Suppressor macrophage treated with lipopolysaccharide for 4 hours (primary cell): ENCODE measurements at regions not wholly inside any gene's neighbourhood (a gene's known extent, or its start where the extent isn't known, plus 50 kb on each side); places are given as distances from the start of the nearest gene placed in this dataset.

Experiments used
- DNase-seq: peaks from one replicate; pipeline ENCODE4 v3.0.0-alpha.2; 2020

- DNase-seq = no peak
Observed at GRCh38 chr13:83589814-83590213, 292.5 kb downstream of the SLITRK1 start.

- no peak for DNase-seq
Observed at GRCh38 chr13:83577183-83577582, 305.1 kb downstream of the SLITRK1 start.

DNA sequence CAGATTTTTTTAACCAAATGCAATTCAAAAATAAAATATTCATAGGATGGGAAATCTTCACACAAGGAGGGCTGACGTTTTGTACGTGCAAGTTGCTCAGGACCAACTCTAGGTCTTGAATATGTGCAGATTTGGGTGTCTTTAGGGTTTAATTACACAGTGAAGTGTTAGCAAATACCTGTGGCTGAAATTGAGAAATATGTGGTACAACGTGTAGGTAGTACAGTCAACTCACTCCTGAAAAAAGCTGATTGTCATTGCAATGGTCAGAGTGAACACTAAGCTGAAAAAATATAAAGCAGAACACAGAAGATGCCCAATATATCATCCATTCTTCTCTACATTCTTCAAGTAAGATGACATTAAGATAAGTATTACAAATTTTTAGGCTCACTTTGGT is 314.3 kb downstream of the SLITRK1 start:
- no peak for DNase-seq

- no peak for DNase-seq
Observed at GRCh38 chr13:83563499-83563898, 318.8 kb downstream of the SLITRK1 start.

GRCh38 chr13:83557845-83558244 is 324.4 kb downstream of the SLITRK1 start:
- DNase-seq = no peak

DNA sequence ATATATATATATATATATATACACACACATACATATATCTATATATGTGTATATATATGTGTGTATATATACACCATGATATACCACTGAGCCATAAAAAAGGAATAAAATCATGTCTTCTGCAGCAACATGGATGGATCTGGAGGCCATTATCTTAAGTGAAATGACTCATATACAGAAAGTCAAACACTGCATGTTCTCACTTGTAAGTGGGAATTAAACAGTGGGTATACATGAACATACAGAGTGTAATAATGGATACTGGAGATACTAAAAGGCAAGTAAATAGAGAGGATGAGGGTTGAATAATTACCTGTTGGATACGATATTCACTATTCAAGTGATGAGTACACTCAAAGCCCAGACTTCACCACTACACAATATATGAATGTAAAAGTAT is 332.6 kb downstream of the SLITRK1 start:
- DNase-seq = no peak

- no peak for DNase-seq
Observed at GRCh38 chr13:83547043-83547442, 335.2 kb downstream of the SLITRK1 start.

GRCh38 chr13:83546476-83546875 is 335.8 kb downstream of the SLITRK1 start:
- no peak for DNase-seq

- DNase-seq = no peak
Observed at GRCh38 chr13:83538636-83539035, 343.6 kb downstream of the SLITRK1 start.

DNA sequence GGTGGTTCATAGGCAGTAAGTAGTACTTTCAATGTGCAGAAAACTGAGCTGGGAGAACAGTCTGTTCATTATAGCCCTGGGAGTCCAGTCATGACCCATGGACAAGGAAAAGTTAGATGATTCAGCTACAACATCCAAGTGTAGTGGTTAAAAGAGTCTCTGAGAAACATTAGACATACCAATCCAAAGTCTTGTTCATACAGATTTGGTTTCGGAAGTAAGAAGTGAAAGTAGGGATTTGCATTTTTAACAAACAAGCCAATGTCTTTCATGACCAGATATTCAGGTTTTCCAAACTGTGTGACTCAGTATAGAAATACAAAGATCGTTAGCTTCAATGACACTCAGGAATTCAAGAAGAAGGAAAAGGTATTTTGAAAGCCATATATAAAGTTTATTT is 345.3 kb downstream of the SLITRK1 start:
- DNase-seq = no peak

DNA sequence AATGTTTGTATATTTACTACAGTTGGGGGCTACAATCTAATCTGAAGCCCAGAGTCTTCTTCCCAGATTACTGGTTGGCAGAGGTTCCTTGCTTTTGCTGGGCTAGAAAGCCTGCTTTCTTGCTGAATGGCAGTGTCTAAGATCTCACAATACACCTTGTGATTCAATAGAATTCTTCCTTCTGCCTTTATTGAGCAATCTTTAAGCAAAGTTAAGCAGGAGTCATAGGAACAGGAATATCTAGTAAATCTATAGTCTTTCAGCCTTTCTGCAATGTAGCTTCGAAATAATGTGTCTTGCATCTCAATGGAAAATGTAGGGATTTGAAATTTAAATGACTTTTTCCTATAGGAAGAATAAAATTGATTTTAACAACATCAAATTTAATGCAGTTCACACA is 346.1 kb downstream of the SLITRK1 start:
- no peak for DNase-seq

DNA sequence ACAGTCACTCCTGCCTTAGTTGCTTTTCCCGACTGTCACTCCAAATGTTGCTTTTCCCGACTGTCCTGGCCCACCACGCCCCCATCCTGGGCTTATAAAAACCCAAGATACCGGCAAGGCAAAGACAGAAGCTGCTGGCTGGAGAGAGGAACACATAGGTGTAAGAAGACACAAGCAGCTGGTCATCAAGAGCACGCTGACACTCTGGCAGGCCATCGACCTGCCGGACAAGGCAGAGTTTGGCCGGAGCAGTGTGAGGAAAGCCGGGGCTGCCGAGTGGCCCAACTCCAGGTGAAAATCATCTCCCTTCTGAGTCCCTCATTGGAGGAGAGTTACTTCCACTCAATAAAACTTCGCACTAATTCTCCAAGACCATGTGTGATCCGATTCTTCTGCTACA is 349.5 kb downstream of the SLITRK1 start:
- DNase-seq = no peak

GRCh38 chr13:83531022-83531421 is 351.3 kb downstream of the SLITRK1 start:
- DNase-seq = no peak

DNA sequence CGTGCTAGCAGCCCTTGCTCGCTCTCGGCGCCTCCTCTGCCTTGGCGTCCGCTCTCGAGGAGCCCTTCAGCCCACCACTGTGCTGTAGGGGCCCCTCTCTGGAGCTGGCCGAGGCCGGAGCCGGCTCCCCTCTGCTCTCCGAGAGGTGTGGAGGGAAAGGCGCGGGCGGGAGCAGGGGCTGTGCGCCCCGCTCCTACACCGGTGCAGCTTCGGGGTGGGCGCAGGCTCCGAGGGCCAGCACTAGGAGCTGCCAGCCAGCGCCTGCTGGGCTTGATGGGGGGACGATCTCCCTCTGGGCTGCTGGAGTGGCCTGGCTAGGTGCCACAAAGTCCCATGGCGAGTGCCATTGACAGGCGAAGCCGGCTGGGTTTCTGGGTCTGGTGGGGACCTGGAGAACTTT is 365.5 kb downstream of the SLITRK1 start:
- no peak for DNase-seq

- no peak for DNase-seq
Observed at GRCh38 chr13:83515268-83516015, 366.8 kb downstream of the SLITRK1 start.

GRCh38 chr13:83508771-83509301 is 373.4 kb downstream of the SLITRK1 start:
- no peak for DNase-seq

GRCh38 chr13:83503424-83503823 is 378.9 kb downstream of the SLITRK1 start:
- DNase-seq = no peak

DNA sequence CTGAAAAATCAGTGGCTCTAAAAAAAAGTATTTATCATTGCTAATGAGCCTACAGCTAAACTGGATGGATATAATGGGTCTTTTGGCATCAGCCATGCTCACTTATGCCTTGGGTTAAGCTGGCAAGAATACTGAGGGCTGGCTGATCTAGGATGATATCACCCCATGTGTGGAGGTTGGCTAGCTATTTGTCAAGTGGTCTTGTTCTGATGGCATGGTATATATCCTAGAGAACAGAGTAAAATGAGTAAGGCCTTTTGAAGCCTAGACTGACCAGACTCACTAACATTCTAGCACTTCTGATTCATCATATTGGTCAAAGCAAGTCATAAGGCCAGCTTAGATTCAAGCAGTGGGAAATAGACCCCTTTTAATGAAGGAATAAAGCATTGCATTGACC is 383.0 kb downstream of the SLITRK1 start:
- DNase-seq = no peak

GRCh38 chr13:83498481-83499190 is 383.6 kb downstream of the SLITRK1 start:
- DNase-seq = no peak

DNA sequence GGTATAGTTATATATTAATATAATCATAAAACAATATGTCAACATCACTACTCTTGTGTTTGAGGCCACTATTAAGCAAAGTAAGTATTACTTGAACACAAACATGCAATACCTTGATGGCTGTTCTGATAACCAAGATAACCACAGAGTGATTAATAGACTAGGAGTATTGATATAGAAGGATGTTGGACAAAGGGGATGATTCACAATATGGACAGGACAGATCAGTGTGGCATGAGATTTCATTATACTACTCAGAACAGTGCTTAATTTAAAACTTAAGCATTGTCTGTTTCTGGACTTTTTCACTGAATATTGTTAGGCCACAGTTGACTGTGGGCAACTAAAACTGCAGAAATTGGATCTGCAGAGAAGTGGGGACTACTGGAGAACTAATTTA is 384.2 kb downstream of the SLITRK1 start:
- DNase-seq = no peak

GRCh38 chr13:83496501-83496900 is 385.8 kb downstream of the SLITRK1 start:
- DNase-seq = no peak

DNA sequence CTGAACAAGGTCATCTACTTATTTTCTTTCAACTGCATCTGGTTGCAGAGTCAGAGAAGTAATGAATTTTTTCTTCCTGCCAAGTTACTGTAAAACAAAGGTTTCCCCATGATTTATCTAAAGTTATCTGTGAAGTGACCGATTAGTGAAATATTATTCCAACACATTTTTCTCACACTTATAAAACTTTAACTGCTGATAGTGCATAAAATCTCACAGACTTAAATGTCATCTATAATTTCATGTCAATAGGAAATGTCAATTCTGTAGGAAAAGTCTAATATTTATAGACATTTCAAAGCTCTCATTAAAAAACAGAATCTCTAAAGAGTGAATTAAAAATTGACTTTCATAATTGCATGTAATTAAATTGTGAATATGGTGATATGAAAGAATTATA is 397.2 kb downstream of the SLITRK1 start:
- no peak for DNase-seq

DNA sequence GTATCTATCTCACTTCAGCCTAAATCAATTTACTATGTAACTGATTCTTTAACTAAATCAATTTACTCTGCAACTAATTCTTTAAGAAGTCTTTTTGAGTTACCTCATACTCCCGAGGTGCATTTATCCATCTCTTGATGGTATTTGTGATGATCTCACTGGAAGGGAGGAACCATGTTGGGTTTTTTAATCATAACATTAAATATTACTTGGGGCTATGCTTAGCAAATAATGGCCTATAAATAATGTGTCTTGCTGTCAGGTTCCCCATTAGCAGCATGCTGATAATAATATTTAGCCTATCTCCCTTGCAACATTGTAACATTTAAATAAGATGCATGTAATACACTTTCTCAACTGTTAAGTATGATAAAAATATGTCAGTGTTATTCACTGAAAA is 411.3 kb downstream of the SLITRK1 start:
- no peak for DNase-seq

DNA sequence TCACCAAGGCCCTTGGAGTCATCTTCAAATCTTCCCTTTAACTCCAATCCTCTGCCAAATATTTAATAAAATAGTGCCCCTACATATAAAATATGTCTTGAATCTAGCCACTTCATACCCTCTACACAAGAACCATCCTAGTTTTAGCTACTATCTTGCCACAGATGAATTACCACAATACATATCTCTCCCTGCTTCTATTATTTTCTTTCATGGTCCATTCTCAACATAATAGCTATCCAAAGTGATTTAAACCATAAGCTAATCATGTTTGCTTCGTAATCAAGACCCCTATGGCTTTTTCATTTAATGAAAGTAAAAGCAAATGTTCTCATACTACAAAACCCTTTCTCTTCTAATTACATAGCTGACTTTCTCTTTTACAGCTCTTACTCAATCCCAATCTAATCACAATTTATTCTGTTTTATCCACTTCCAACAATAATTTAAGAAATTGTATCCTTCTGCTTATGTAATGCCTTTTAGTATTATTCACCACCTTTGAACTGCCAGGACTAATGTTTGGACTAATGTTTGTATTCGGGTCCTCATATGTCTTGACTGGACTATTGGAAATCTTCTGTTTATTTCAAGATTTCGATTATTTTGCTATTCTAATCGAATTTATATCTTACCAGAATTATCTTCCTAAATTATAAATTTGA is 412.0 kb downstream of the SLITRK1 start:
- no peak for DNase-seq
